Transverse colon (tissue), 4 donors: ENCODE measurements at regions not wholly inside any gene's neighbourhood (a gene's known extent, or its start where the extent isn't known, plus 50 kb on each side); places are given as distances from the start of the nearest gene placed in this dataset.

Source experiments
- DNase-seq: peaks from one replicate; pipeline ENCODE4 v3.0.0-alpha.2; 2019
- H3K27ac ChIP-seq, 4 donors: fragments of 200-600 bp; sonication (generic); 2 replicates each; pipeline ENCODE4 v1.5.1; 2016 to 2018; ENCODE audit warnings: inconsistent platforms in 4 of 4
- H3K27me3 ChIP-seq: fragments of 200-600 bp; sonication (generic); 2 replicates; pipeline ENCODE4 v1.5.1; 2017; ENCODE audit warnings: inconsistent platforms
- H3K36me3 ChIP-seq, 4 donors: fragments of 200-600 bp; sonication (generic); 2 replicates each; pipeline ENCODE4 v1.5.1; 2017 to 2019; ENCODE audit warnings: inconsistent platforms in 4 of 4
- H3K4me1 ChIP-seq, 4 donors: fragments of 200-600 bp; sonication (generic); 2 replicates each; pipeline ENCODE4 v1.5.1; 2017 to 2020; ENCODE audit warnings: inconsistent platforms in 4 of 4
- H3K4me3 ChIP-seq, 4 donors: fragments of 200-600 bp; sonication (generic); 1 replicate in 1 of 4; 2 replicates in 3 of 4; pipeline versions ENCODE4 v1.5.1 to v1.6.1; 2017 to 2019; ENCODE audit warnings: inconsistent platforms in 4 of 4
- H3K9me3 ChIP-seq, 2 donors: fragments of 200-600 bp; sonication (generic); 2 replicates each; pipeline ENCODE4 v1.5.1; 2017 to 2019; ENCODE audit warnings: inconsistent platforms in 2 of 2
- CTCF ChIP-seq, 5 experiments: fragments of 200-600 bp in 3 of 5; fragments of 450-650 bp in 2 of 5; sonication (generic) in 3 of 5; IDR thresholded peaks; 1 replicate in 2 of 5; 2 replicates in 3 of 5; pipeline ENCODE4 v1.5.1; 2016 to 2017; ENCODE audit warnings: antibody characterized with exemption in 5 of 5, inconsistent platforms in 3 of 5, mild to moderate bottlenecking in 2 of 5, moderate library complexity in 1 of 5
- EP300 ChIP-seq: sonication (generic); formaldehyde crosslinking; IDR thresholded peaks from one replicate; pipeline ENCODE4 v1.6.1; 2017; ENCODE audit warnings: antibody characterized with exemption, low read depth
- POLR2A ChIP-seq: fragments of 450-650 bp; IDR thresholded peaks from one replicate; pipeline ENCODE4 v1.6.1; 2016; ENCODE audit warnings: antibody characterized with exemption, mild to moderate bottlenecking, moderate library complexity
- POLR2AphosphoS5 ChIP-seq, 3 donors: sonication (generic); formaldehyde crosslinking; IDR thresholded peaks; one replicate each; pipeline ENCODE4 v1.6.1; 2016; ENCODE audit warnings: antibody characterized with exemption in 3 of 3
- WGBS, 2 donors: methylation state at CpG; one replicate each; pipeline ENCODE4 v1.1.5; 2018; ENCODE audit warnings: low coverage in 1 of 2; 5-methylcytosine and 5-hydroxymethylcytosine counted together
- in situ Hi-C, 4 donors: fragments of 200-750 bp; cut with MboI; loops; one replicate each; pipeline versions ENCODE4 v1.15.0 to v1.15.1; 2017; ENCODE audit warnings: low sequenced_read_pairs in 3 of 4, low pct_ligation_motif_present in 1 of 4, low pct_unique_long_range_greater_than_20kb in 1 of 4
- intact Hi-C: fragments of 100-400 bp; cut with DNase I; formaldehyde crosslinking; loops from one replicate; pipeline ENCODE4 v1.15.1; 2023; ENCODE audit warnings: low total_unique reads

- WGBS, 2 donors: 90 to 96% methylated on average over 5 of the region's 5 CpGs
- no peaks in the 10 kb centered on the region for H3K4me1 ChIP-seq
- H3K27ac ChIP-seq: no peak overlapping the region
- H3K4me3 ChIP-seq: no peak overlapping the region
- TF ChIP-seq POLR2AphosphoS5 (IDR thresholded peaks at IDR 0.05) (no peak), POLR2A (no peak), EP300 (no peak), CTCF (IDR thresholded peaks at IDR 0.05) (no peak)
- H3K36me3 ChIP-seq: no peaks in the 10 kb centered on the region
- no peak for DNase-seq
- in situ Hi-C loops (no loop called here), intact Hi-C loops (no loop called here)
- H3K9me3 ChIP-seq: peaks cover 0 to 7% of the 10 kb centered on the region in 2 donors
- no peaks in the 10 kb centered on the region for H3K27me3 ChIP-seq
Measured at GRCh38 chr13:106299621-106300020, 235.8 kb downstream of the EFNB2 start.

DNA sequence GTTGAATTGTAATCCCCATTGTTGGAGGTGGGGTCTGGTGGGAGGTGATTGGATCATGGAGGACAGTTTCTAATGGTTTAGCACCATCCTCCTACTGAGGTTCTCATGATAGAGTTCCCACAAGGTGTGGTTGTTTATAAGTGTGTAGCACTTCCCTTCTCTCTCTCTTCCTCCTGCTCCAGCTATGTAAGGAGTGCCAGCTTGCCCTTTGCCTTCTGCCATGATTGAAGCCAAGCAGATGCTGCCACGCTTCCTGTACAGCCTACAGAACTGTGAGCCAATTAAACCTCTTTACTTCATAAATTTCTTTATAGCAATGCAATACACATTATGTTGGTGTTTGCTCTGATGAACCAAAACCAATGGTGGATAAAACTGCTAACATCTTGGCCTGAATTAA is 238.2 kb downstream of the EFNB2 start:
- Histone ChIP-seq H3K4me1 (no peaks in the 10 kb centered on the region), H3K36me3 (no peaks in the 10 kb centered on the region), H3K27me3 (no peaks in the 10 kb centered on the region), H3K27ac (no peak overlapping the region), H3K9me3 (no peaks in the 10 kb centered on the region), H3K4me3 (no peak overlapping the region)
- 82 to 91% methylated on average over 1 of the region's 1 CpG for WGBS, 2 donors
- TF ChIP-seq CTCF (IDR thresholded peaks at IDR 0.05): no peak
- no peak for TF ChIP-seq POLR2A
- no peak for TF ChIP-seq POLR2AphosphoS5 (IDR thresholded peaks at IDR 0.05)
- intact Hi-C loops: no loop called here
- peak; percentile 25 for DNase-seq
- in situ Hi-C loops: no loop called here

GRCh38 chr13:106296723-106297122 is 238.7 kb downstream of the EFNB2 start:
- no peaks in the 10 kb centered on the region for H3K27me3 ChIP-seq
- no peaks in the 10 kb centered on the region for H3K36me3 ChIP-seq
- no peak overlapping the region for H3K27ac ChIP-seq
- 87 to 92% methylated on average over 1 to 3 of the region's 3 CpGs for WGBS, 2 donors
- no peaks in the 10 kb centered on the region for H3K4me1 ChIP-seq
- no peaks in the 10 kb centered on the region for H3K9me3 ChIP-seq
- H3K4me3 ChIP-seq: no peak overlapping the region
- intact Hi-C loops (no loop called here), in situ Hi-C loops (no loop called here)
- DNase-seq: no peak
- TF ChIP-seq CTCF (IDR thresholded peaks at IDR 0.05): no peak
- no peak for TF ChIP-seq EP300

- WGBS, 2 donors: 78 to 85% methylated on average over 3 to 7 of the region's 7 CpGs
- Histone ChIP-seq H3K4me1 (no peaks in the 10 kb centered on the region), H3K36me3 (no peaks in the 10 kb centered on the region), H3K27ac (no peak overlapping the region), H3K4me3 (no peak overlapping the region), H3K27me3 (no peaks in the 10 kb centered on the region), H3K9me3 (no peaks in the 10 kb centered on the region)
- in situ Hi-C loops (no loop called here), intact Hi-C loops (no loop called here)
- no peak for DNase-seq
- no peak for TF ChIP-seq POLR2A
- TF ChIP-seq EP300: no peak
- TF ChIP-seq POLR2AphosphoS5 (IDR thresholded peaks at IDR 0.05): no peak
- TF ChIP-seq CTCF (IDR thresholded peaks at IDR 0.05): no peak
Measured at GRCh38 chr13:106295971-106296370, 239.5 kb downstream of the EFNB2 start.
